ENCODE measurements at regions not wholly inside any gene's neighbourhood (a gene's known extent, or its start where the extent isn't known, plus 50 kb on each side); places are given as distances from the start of the nearest gene placed in this dataset.

DNA sequence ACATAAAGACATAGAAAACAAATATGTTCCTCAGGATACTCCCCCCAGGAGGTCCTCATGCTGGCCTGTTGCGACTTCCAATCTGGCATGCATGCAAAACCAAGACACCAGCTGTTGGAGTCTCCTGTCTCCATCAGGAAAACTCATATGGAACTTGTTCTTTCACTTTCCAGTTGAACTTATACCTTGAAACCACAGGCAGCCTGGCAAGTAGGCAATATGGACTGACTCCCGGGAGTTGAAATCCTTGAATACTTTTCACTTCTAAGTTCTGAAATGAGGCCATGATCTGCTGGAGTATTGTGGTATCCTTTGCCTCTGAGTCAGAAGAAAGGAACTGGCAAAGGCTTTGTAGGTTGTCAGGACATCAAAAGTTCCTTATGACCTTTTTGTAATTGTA, 444.2 kb downstream of the IDS start:
- DNase-seq (ENCODE audit: low spot score), result no peak

More for the DNA sequence above, 444.2 kb downstream of the IDS start:
- TF ChIP-seq, protein P1, sequence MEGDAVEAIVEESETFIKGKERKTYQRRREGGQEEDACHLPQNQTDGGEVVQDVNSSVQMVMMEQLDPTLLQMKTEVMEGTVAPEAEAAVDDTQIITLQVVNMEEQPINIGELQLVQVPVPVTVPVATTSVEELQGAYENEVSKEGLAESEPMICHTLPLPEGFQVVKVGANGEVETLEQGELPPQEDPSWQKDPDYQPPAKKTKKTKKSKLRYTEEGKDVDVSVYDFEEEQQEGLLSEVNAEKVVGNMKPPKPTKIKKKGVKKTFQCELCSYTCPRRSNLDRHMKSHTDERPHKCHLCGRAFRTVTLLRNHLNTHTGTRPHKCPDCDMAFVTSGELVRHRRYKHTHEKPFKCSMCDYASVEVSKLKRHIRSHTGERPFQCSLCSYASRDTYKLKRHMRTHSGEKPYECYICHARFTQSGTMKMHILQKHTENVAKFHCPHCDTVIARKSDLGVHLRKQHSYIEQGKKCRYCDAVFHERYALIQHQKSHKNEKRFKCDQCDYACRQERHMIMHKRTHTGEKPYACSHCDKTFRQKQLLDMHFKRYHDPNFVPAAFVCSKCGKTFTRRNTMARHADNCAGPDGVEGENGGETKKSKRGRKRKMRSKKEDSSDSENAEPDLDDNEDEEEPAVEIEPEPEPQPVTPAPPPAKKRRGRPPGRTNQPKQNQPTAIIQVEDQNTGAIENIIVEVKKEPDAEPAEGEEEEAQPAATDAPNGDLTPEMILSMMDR (IDR thresholded peaks at IDR 0.05), result no peak
- ATAC-seq (ENCODE audit: low FRiP score), result no peak
